ENCODE measurements at regions not wholly inside any gene's neighbourhood (a gene's known extent, or its start where the extent isn't known, plus 50 kb on each side); places are given as distances from the start of the nearest gene placed in this dataset.

GRCh38 chr3:76011121-76011520, 225.8 kb upstream of the ZNF717 start:
- no peak overlapping the region for H3K4me3 Mint-ChIP-seq (ENCODE audit: unreplicated experiment)
- H3K27me3 Mint-ChIP-seq (ENCODE audit: low read depth) = peaks cover 3% of the 10 kb centered on the region
- no peaks in the 10 kb centered on the region for H3K36me3 Mint-ChIP-seq (ENCODE audit: low read depth)
- H3K9me3 Mint-ChIP-seq (ENCODE audit: low read depth) = no peaks in the 10 kb centered on the region
- no peak for DNase-seq (ENCODE audit: low spot score)
- no peak overlapping the region for H3K27ac Mint-ChIP-seq (ENCODE audit: unreplicated experiment)
- no peak for TF ChIP-seq CTCF (IDR thresholded peaks at IDR 0.05)
- no peaks in the 10 kb centered on the region for H3K4me1 Mint-ChIP-seq (ENCODE audit: low read depth)

- no peak for DNase-seq (ENCODE audit: low spot score)
- Mint-ChIP-seq H3K27me3 (ENCODE audit: low read depth) (peaks cover 3% of the 10 kb centered on the region), H3K4me1 (ENCODE audit: low read depth) (no peaks in the 10 kb centered on the region), H3K27ac (ENCODE audit: unreplicated experiment) (no peak overlapping the region), H3K36me3 (ENCODE audit: low read depth) (no peaks in the 10 kb centered on the region), H3K4me3 (ENCODE audit: unreplicated experiment) (no peak overlapping the region), H3K9me3 (ENCODE audit: low read depth) (no peaks in the 10 kb centered on the region)
- TF ChIP-seq CTCF (IDR thresholded peaks at IDR 0.05) = no peak
These were observed 230.1 kb upstream of the ZNF717 start for GRCh38 chr3:76015496-76015895.

- no peaks in the 10 kb centered on the region for H3K36me3 Mint-ChIP-seq (ENCODE audit: low read depth)
- H3K27ac Mint-ChIP-seq (ENCODE audit: unreplicated experiment) = no peak overlapping the region
- no peaks in the 10 kb centered on the region for H3K4me1 Mint-ChIP-seq (ENCODE audit: low read depth)
- H3K27me3 Mint-ChIP-seq (ENCODE audit: low read depth) = peaks cover under 1% of the 10 kb centered on the region
- no peak for DNase-seq (ENCODE audit: low spot score)
- no peak overlapping the region for H3K4me3 Mint-ChIP-seq (ENCODE audit: unreplicated experiment)
- TF ChIP-seq CTCF (IDR thresholded peaks at IDR 0.05) = no peak
- H3K9me3 Mint-ChIP-seq (ENCODE audit: low read depth) = no peaks in the 10 kb centered on the region
These were observed 230.8 kb upstream of the ZNF717 start for GRCh38 chr3:76016111-76016510.

- Mint-ChIP-seq H3K27ac (ENCODE audit: unreplicated experiment) (no peak overlapping the region), H3K9me3 (ENCODE audit: low read depth) (no peaks in the 10 kb centered on the region), H3K36me3 (ENCODE audit: low read depth) (no peaks in the 10 kb centered on the region), H3K27me3 (ENCODE audit: low read depth) (no peaks in the 10 kb centered on the region), H3K4me3 (ENCODE audit: unreplicated experiment) (no peak overlapping the region), H3K4me1 (ENCODE audit: low read depth) (no peaks in the 10 kb centered on the region)
- no peak for DNase-seq (ENCODE audit: low spot score)
- no peak for TF ChIP-seq CTCF (IDR thresholded peaks at IDR 0.05)
These were observed 231.6 kb upstream of the ZNF717 start for GRCh38 chr3:76016769-76017439.

GRCh38 chr3:76021376-76021775, 236.0 kb upstream of the ZNF717 start:
- H3K9me3 Mint-ChIP-seq (ENCODE audit: low read depth) = peaks cover 3% of the 10 kb centered on the region
- H3K27ac Mint-ChIP-seq (ENCODE audit: unreplicated experiment) = no peak overlapping the region
- peaks cover 10% of the 10 kb centered on the region for H3K4me1 Mint-ChIP-seq (ENCODE audit: low read depth)

More at GRCh38 chr3:76021376-76021775, 236.0 kb upstream of the ZNF717 start:
- H3K4me3 Mint-ChIP-seq (ENCODE audit: unreplicated experiment) = no peak overlapping the region
- TF ChIP-seq CTCF (IDR thresholded peaks at IDR 0.05) = no peak
- no peak for DNase-seq (ENCODE audit: low spot score)
- no peaks in the 10 kb centered on the region for H3K27me3 Mint-ChIP-seq (ENCODE audit: low read depth)
- H3K36me3 Mint-ChIP-seq (ENCODE audit: low read depth) = no peaks in the 10 kb centered on the region

All from chondrocyte (in vitro differentiated cells).